NCI-H1092 treated with DMSO at 0.1 percent for 48 hours (cell line): ENCODE measurements at regions not wholly inside any gene's neighbourhood (a gene's known extent, or its start where the extent isn't known, plus 50 kb on each side); places are given as distances from the start of the nearest gene placed in this dataset.
A peak's percentile ranks its signal among the peaks of the same experiment; 100 is the strongest.
"Not testable (repeated sequence)": the region's sequence is repeated elsewhere in the genome, so short reads cannot be mapped to it uniquely, and the experiment has no call there.

ENCODE experiments used
- DNase-seq: peaks from one replicate; lab custom pipeline; 2025; lab: John Stamatoyannopoulos, UW

DNA sequence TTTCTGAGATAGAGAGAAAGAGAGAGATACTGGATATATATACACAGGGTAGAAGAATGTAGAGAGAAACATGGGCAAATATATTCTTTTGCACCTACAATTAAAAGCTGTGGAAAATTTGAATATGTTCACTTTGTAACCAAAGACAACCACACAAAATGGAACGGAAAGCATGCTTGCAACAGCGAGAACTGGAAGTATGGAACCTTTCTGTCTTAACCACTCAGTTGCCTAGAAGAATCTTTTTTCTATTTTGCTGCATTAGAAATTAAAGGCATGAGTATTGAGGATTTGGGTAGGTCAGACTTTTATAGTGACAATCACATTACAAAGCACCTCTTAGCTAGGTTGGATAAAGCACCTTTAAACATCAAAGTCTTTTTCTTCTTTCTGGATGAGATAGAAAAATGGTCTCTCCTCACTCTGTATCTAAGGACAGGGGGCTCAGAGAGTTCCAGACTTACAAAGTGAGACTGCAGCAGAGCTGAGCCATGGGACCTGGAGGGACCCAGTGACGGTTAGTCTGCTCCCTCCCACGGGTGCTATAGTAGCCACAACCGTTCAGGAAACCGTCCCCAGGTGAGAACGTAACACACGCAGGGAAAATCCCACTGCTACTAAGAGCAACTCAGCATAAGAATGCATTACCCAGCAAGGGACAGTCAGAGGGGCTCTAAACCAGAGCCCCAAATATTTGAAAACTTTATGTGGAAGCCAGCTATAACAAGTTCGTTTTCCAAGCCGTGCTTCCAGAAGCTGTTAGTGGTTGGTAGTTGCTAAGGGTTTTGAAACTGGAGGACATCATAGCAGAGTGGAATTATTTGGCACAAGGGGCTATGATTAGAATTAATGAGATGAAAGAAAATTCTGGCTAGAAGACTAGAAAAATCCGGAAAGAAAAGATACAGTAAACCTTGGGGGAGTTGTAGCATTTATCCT lies 97.1 kb downstream of the DAD1 start:
- DNase-seq: no peak

DNA sequence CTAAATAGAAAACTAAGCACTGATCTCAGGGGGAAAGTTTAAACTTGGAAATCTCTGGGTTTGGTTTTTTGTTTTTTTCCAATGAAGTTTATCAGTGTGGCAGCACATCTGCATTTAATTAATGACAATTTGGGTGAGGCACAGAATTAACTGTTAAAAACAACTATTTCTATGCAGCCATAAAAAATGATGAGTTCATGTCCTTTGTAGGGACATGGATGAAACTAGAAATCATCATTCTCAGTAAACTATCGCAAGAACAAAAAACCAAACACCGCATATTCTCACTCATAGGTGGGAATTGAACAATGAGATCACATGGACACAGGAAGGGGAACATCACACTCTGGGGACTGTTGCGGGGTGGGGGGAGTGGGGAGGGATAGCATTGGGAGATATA lies 98.0 kb downstream of the DAD1 start:
- DNase-seq: not testable (repeated sequence)

DNA sequence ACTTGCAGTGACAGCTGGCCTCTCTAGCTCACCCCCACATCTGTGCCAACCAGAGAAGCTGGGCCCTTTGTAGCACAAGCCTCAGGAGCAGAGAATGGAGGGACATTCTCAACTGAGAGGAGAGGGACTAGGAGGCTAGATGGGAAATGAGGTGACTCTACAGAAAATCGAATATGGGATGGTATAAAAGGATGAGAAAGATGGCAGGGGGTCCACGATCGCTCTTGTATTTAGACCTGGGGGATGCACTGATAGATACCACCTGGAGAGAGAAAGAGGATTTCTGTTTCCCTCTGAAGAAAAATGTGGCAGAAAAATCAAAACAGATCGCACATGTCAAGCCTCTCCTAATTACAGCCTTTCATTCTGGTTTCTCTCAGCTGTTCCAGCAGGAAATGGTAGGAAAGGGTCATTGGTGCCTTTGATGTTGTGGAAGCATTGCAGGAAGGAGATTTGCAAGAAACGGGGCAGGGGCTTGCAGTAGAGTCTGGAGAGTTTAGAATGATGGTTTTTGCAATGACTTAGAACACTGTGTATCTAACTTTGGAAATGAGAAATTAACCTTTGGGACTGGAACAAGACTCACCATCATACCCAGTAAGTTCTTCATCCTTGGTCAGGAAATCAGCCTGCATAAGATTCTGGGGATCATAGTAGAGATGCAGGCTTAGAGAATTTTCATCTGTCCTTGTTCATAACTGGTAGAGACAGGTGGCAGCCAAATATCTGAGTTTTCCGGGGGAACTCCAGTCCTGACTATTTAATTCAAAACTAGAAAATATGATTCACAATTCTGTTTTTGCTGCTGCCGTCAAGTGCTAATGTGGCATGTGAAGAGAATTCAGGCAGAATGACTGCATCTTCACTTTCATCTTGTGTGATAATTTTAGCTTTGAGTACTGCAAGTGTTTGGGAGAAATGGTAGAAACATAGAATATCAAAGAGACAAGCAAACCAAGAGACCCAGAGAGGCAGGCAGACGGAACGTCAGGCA lies 98.8 kb downstream of the DAD1 start:
- no peak for DNase-seq

DNA sequence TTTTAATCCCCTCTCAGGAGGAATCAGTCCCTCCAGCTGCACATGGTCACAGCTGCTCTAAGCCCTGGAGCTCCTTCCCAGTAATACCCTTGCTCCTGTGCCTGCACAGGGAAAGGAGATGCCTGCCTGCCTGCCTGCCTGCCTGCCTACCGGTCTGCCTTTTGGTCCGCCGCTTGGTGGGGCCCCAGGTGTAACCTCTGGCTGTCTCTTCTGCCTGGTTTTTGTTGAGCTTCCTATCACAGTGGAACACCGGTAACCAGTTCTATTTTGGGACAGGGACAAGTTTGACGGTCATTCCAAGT lies 99.8 kb downstream of the DAD1 start:
- no peak for DNase-seq

DNA sequence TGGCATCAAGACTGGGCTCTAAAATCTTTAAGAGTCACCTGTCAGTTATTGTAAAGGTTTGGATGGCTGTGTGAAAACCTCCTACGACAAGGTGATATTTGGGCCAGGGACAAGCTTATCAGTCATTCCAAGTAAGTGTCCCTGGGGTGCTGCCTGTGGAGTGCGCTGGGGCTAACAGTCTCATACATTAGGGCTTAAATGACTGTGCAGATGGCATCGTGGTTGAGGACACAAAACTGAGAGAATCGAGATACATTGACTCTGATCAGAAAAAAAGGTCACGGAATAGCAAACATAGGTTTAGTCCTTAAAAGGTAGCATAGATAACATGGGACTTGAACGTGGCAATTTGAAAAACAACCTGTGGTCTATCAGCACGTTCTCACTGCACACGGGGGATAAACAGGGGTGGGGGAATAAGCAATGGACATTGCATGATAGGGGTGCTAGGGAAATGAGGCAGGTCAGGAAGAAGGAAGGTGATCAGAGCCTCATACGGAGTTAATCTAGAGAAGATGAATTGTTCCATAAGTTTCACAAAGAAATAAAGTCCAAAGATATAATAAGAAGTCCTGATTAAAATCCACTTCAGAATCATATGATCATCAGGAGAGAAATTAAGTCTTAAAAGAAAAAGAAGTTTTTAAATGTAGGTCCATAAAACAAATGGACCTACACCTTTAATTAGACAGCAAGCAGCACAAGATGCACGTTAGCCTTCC lies 100.3 kb downstream of the DAD1 start:
- DNase-seq: no peak

DNA sequence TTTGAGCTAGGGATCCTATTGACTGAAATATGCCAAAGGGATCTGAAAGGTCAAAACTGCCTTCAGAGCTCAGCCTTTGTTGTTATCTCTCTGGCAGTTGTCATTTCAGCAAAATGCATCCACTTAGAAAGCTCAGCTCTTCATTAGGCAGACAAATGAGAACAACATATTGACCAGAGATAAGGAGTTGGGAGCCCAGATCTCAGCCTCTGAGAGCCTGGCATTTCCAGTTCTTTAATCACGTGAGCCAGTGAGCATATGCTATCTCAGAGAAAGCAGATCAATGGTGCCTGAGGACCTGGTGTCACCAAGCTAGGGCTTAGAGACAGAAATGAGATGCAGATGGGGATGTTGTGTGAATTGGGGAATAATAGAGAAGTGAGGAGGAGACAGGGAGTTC lies 101.1 kb downstream of the DAD1 start:
- DNase-seq: no peak

DNA sequence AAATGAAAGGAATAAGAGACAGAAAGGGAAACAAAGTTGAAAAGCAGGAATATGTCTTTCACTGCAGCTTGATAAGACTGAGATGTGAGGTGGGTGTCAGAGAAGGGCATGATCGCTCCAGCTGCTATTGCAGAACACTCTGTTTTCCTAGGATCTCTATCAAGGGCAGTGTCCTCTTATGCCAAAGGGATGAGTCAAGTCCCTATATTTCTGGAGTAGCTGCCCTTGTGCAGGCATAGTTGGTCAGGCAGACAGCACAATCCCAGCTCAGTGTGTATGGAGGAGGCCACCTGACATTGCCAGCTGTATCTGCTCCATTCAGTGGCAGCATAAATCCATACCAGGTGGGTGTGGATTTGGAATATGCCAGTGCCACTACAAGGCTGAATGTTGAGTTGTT lies 101.6 kb downstream of the DAD1 start:
- DNase-seq: no peak

DNA sequence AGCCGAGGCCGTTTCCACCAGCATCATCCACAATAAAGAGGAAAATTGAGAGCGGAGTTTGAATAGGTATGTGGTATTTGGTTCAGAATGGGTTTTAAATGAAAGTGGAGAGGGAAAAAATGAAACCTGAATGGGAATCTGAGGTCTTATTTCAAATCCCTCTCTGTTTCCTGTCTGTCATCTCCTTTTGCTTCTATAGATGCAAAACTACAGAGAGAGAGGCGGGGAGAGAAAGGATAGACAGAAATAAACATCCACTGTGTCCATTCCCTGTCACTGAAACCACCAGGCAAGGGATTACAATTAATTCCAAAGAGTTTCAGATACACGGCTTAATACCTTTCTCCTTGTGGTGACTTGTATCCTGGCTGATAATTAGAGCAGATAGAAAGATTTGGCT lies 102.3 kb downstream of the DAD1 start:
- no peak for DNase-seq

DNA sequence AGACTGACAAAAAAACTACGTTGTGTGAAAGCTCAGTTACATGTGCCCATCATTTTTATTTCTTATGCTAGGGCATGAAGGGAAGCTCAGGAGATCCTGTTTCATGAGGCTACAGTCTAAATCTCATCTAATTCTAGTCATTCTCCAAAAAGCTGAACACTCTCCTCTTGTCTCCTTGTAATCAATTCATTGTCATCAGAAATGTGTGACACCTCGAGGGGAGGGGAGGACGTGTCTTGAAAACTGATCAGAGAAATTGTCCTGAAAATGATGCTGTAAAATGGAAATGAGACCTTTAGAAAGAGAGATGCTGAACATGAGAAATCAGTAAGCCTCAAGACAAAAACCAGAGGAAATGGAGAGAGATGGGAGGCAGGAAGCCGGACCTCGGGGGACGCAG lies 103.4 kb downstream of the DAD1 start:
- no peak for DNase-seq

DNA sequence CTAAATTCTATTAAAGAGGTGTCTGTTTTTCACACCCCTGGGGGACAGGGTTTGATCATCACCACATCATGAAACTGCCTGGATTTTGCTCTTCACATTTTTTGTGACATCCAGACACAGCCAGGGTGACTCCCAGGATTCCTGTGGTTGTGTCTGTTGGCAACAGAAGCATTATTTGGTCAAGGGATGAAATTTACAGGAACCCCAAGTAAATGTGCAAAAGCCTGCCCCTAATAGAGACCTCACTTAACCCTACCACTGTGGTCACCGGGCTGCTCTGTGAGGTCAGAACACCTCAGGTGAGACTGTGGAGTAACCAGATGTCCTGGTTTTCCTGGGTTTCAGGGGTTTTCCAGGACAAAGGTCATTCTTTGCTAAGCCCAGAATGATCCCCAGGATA lies 103.8 kb downstream of the DAD1 start:
- no peak for DNase-seq

DNA sequence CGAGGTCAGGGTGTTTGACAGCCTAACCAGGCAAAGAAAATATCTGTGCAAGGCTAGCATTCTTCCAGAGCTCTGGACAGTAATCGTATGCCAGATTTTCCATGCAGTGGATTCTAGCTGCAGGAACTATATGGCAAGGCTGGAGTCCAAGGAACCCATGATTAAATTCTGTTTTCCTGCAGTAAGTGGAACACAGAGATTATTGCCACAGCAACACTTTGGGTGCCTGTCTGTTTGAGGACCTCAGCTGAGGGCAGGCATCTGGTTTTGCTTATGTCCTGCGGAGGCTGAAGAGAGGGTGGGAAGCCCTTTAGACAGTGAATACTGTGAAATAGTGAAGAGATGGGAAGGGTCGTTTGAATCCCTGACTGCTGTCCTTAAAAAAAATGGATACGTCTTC lies 104.4 kb downstream of the DAD1 start:
- no peak for DNase-seq

DNA sequence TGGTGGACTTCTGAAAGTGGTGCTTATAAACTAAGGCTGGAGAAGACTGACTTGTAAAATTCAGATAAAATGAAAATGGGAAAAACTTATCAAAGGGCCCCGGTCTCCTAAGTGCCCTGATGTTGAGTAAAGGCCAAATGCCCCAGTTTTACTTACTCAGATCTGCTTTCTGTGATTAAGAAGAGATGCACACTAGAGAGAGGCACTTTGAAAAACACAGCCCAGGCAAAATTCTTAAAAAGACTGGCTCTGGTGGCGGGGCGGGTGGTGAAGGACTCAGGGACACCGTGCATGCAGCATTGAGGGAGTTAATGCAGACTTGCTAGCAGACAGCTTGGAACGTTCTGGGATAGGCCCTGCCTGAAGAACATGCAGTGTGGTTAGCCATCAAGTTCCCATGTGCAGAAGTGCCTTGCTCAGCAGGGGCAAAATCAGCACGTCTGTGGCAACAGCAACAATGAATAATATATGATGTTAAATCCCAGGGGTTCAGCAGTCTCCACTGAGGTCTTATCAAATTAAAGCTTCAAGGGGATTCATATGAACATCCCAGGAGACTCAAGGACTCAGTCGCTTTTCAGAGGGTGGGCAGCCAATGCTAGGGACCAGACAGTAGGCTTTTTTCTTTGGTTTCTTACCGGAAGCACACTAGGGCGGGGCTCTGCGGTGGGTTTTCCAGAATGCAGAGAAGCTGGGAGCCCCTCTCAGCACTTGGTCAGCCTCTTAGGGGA lies 105.0 kb downstream of the DAD1 start:
- DNase-seq: no peak

DNA sequence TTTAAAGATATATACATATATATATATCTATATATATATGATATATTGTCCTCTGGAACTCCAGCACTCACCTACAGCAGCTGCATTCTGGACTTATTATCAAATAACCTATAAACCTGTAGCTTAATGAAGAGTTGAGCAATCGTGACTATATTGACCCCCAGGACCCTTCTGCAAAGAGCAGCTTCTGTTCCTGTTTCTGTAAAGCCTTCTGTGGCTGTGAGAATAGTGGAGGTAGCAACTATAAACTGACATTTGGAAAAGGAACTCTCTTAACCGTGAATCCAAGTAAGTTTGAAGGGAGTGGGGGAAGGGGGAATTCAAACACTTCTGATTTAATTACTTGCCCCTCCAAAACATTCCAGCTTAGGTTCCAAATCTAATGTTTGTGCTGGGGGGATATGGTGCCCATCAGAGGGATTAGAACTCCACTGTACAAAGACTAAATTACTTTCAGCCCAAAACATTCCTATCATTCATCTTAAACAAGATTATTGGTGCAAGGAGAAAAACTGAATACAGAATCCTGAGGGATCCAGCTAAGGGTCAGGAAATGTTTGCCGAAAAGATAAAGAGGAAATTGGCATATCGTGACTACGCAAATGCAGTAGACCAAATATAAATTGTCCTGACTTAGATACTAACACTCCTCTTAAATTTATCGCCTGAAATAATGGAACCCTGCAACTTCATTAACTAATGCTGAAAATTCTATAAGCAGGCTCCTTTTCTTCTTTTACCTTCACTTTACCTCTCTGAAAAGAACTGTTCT lies 106.1 kb downstream of the DAD1 start:
- DNase-seq: no peak

DNA sequence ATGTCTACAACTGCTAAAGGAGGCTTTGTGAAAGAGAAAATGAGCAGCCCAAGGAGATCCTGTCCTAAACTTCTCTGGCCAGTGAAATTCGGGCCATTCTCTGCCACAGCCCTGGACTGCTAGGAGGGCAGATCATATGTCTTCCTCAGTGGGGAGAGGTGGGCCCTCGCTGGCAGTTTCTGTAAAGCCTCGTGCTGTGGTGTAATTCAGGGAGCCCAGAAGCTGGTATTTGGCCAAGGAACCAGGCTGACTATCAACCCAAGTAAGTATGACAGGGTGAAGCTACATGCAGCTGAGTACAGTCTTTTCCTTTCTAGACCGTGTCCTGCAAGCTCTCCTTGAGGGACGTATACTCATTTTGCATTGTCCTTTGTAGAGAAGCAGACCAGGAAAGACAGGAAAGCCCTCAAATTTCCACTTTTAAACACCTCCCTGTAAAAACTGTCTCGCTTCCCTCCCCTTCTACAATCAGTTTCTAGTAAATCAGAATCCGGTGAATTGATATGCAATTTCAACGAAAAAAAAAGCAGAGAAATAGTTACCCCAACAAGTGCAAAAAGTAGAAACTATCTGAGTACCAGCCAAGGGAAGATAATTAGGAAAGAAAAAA lies 106.8 kb downstream of the DAD1 start:
- no peak for DNase-seq

DNA sequence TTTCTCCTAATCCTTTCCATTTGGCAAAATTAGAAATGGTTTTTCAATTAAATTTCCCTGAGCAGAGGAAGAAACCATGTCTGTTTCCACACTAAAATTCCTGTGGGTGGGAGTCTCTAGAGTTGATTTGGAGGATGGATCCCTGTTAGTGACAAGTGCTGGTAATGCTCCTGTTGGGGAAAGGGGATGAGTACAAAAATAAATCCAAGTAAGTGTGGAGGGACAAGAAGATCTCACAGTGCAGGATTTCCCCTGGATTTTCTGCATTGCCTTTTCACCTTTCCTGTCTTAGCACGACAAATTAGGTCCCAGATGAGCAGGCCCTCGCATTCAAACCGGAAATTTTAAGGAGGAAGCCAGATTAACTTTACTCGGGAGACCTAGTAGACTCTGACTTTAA lies 107.5 kb downstream of the DAD1 start:
- no peak for DNase-seq

DNA sequence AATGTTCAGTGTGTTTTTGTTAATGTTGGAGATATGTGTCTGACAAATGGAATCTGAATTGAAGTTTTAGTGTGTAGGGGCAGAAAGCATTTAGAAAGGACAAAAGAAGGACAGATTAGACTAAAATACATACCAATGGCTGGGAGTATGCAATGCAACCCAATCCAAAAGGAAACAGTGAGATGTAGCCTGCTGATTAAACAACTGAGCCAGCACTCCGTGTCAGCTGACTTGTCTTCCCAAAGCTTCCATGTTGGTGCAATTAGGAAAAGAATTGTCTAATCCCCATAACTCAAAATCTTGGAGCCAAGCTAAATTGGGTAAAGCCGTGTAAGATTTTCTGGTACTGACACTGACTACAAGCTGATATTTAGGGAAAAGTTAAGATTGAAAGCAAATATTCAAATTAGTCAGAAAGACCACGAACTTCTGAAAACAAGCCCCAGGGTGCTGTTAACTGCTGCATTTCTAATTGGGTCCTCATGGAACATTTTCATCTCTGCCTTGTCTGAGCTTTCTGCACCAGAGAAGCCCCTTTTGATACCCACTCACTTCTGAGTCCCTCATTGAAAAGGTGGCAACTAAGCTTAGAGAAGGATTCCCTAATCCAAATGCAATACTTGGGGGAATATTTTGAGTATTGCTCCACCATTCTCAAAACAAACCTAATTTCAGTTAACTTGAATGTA lies 109.1 kb downstream of the DAD1 start:
- no peak for DNase-seq

DNA sequence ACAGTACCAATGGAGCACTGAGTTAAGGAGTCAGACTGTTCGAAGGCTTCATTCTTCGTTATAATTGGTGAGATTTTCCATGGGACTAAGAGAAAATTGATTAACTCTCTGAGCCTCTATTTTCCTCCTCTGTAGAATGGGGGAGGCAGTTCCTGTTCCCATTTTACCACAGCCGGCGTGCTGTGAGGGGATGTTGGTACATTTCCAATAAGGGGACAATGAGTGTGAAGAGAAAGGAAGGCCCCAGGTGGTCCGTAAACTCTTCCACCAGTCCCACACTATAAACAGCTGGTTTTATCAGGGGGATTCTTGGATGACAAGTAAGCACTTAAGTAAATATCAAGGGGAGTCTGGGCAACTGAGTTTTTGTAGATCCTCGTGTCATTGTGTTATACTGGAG lies 109.9 kb downstream of the DAD1 start:
- no peak for DNase-seq

DNA sequence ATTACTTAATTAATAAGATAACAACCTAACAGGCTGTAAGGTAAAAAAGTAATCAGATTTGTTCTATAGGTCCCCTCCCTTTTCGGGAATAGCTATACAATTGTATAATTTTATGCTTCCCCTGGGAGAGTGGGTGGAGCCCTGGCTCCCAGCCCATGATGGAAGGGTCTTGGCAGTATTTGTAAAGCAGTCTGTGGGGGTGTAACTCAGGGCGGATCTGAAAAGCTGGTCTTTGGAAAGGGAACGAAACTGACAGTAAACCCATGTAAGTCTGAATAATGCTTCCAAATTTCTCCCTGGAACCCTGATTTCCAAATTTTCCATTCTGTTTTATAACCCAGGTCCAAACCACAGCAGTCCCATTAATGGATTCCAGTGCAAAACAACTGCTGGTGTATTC lies 110.4 kb downstream of the DAD1 start:
- DNase-seq: peak; percentile 22

DNA sequence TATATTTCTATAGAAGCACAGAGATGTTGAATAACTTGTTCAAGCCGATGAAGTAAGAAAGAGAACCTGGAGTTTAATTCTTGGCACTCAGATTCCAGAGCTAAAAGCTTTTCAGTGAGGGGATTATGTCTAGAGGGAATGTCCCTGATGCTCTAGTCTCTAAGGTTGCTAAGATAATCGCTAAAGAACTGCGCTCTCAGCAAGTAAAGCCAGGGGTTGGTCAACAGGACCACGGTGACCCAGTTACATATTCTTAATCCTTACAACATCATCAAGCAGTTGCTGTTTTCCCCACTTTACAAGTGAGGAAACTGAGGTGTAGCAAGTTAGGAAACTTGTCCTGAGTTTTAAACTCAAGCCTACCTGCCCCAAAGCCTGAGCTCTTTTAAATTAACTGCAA lies 110.8 kb downstream of the DAD1 start:
- no peak for DNase-seq
